ENCODE measurements at regions not wholly inside any gene's neighbourhood (a gene's known extent, or its start where the extent isn't known, plus 50 kb on each side); places are given as distances from the start of the nearest gene placed in this dataset.
A peak's percentile ranks its signal among the peaks of the same experiment; 100 is the strongest.

GRCh38 chr4:182042945-182043344 lies 200.3 kb upstream of the TENM3 start:
- no peak for DNase-seq (ENCODE audit: low read depth, low spot score)

GRCh38 chr4:182048871-182049270 lies 194.3 kb upstream of the TENM3 start:
- DNase-seq (ENCODE audit: low read depth, low spot score) = no peak

GRCh38 chr4:182056866-182057265 lies 186.3 kb upstream of the TENM3 start:
- DNase-seq (ENCODE audit: low read depth, low spot score) = no peak

GRCh38 chr4:182062458-182062857 lies 180.7 kb upstream of the TENM3 start:
- DNase-seq (ENCODE audit: low read depth, low spot score) = no peak

GRCh38 chr4:182062936-182063335 lies 180.3 kb upstream of the TENM3 start:
- DNase-seq (ENCODE audit: low read depth, low spot score) = peak; percentile 24

- DNase-seq (ENCODE audit: low read depth, low spot score) = no peak
These were observed 179.6 kb upstream of the TENM3 start for GRCh38 chr4:182063651-182064050.

- no peak for DNase-seq (ENCODE audit: low read depth, low spot score)
These were observed 177.9 kb upstream of the TENM3 start for GRCh38 chr4:182065255-182065654.

GRCh38 chr4:182066037-182066436 lies 177.2 kb upstream of the TENM3 start:
- no peak for DNase-seq (ENCODE audit: low read depth, low spot score)

- no peak for DNase-seq (ENCODE audit: low read depth, low spot score)
These were observed 175.4 kb upstream of the TENM3 start for GRCh38 chr4:182067828-182068227.

- DNase-seq (ENCODE audit: low read depth, low spot score) = no peak
These were observed 174.3 kb upstream of the TENM3 start for GRCh38 chr4:182068920-182069319.

- no peak for DNase-seq (ENCODE audit: low read depth, low spot score)
These were observed 169.9 kb upstream of the TENM3 start for GRCh38 chr4:182073278-182073677.

- no peak for DNase-seq (ENCODE audit: low read depth, low spot score)
These were observed 169.1 kb upstream of the TENM3 start for GRCh38 chr4:182074139-182074538.

GRCh38 chr4:182074810-182075209 lies 168.4 kb upstream of the TENM3 start:
- no peak for DNase-seq (ENCODE audit: low read depth, low spot score)

- DNase-seq (ENCODE audit: low read depth, low spot score) = no peak
These were observed 160.3 kb upstream of the TENM3 start for GRCh38 chr4:182082910-182083309.

- DNase-seq (ENCODE audit: low read depth, low spot score) = no peak
These were observed 159.4 kb upstream of the TENM3 start for GRCh38 chr4:182083671-182084410.

- DNase-seq (ENCODE audit: low read depth, low spot score) = no peak
These were observed 158.1 kb upstream of the TENM3 start for GRCh38 chr4:182085051-182085480.

- no peak for DNase-seq (ENCODE audit: low read depth, low spot score)
These were observed 153.9 kb upstream of the TENM3 start for GRCh38 chr4:182089326-182089725.

- no peak for DNase-seq (ENCODE audit: low read depth, low spot score)
These were observed 153.0 kb upstream of the TENM3 start for GRCh38 chr4:182090186-182090585.

GRCh38 chr4:182091128-182091527 lies 152.1 kb upstream of the TENM3 start:
- no peak for DNase-seq (ENCODE audit: low read depth, low spot score)

GRCh38 chr4:182093431-182093831 lies 149.8 kb upstream of the TENM3 start:
- no peak for DNase-seq (ENCODE audit: low read depth, low spot score)

GRCh38 chr4:182093935-182094334 lies 149.3 kb upstream of the TENM3 start:
- no peak for DNase-seq (ENCODE audit: low read depth, low spot score)

GRCh38 chr4:182101618-182102017 lies 141.6 kb upstream of the TENM3 start:
- no peak for DNase-seq (ENCODE audit: low read depth, low spot score)

- DNase-seq (ENCODE audit: low read depth, low spot score) = no peak
These were observed 140.6 kb upstream of the TENM3 start for GRCh38 chr4:182102576-182102975.

Measured in smooth muscle cell of the brain vasculature (primary cell).